NCI-H146 (cell line): ENCODE measurements at regions not wholly inside any gene's neighbourhood (a gene's known extent, or its start where the extent isn't known, plus 50 kb on each side); places are given as distances from the start of the nearest gene placed in this dataset.

ENCODE experiments used
- DNase-seq: peaks from one replicate; lab custom pipeline; 2025; lab: John Stamatoyannopoulos, UW

DNA sequence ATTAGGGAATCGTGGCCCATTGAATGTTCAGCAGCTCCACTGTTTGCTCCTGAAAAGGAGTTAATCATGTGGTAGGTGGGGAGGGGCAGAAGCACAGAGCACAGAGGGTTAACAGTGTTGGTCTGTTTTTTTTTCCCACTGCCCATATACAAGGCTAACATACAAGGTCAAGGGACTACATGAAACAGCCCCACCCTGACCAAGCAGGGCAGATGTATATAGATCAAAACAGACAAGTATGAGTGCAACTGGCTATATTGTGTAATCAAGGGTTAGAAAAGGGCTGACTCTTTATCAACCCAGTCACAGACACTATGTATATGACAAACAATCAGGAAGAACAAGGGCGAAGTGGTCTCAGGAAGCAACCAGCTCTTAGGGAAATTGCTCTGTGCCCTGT, 186.6 kb upstream of the CDH11 start:
- DNase-seq = no peak

DNA sequence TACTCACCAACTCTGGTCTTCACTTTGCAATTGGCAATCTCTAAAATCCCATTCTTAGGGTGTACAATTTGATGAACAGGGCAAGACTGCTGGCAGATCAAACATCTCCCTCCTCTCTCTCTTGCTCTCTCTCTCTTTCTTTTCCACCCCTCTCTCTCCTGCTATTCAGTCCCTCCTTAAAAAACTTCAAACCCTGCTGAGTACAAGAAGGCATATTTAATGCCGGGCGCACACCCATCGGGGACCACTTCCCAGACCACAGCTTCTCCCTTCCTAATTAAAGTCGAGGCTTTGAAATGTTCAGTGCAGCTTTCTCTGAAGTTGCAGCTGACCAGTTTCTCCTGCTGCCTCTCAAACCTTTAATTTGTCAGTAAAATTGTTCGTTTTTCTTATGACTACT, 185.4 kb upstream of the CDH11 start:
- DNase-seq = no peak

DNA sequence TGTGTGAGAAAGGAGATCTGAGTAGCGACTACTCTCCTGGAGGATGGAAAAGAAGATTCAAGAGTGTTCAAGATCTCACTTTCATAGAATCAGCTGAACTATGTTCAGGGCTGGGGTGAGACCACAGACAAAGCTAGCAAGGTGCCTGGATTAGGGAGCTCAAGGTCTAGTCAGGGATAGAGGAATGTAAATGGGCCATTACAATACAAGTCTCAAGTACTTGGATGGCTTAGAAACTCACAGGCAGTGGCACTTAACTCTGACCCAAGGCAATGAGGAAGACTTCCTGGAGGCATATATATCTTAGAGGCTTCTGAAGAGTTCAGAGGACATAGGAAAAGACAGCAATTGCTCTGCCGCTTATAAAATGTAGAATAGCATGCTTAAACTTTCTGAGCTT, 184.9 kb upstream of the CDH11 start:
- no peak for DNase-seq

DNA sequence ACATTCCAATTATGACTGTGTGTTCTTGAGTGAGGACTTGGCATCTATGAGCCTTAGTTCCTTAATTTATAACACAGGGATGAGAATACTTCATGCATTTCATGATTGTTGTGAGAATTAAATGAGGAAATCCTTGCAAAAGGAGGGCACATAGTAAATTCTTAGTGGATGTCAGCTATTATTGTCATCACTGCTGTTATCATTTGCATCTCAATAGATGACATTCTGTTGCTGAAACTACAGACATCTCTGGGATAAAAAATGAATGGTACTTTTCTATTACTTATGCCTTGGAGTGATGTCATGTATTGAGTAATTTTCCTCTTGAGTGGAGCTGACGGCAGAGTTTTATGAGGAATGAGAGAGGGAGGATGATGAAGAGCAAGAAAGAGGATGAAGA, 184.4 kb upstream of the CDH11 start:
- no peak for DNase-seq

DNA sequence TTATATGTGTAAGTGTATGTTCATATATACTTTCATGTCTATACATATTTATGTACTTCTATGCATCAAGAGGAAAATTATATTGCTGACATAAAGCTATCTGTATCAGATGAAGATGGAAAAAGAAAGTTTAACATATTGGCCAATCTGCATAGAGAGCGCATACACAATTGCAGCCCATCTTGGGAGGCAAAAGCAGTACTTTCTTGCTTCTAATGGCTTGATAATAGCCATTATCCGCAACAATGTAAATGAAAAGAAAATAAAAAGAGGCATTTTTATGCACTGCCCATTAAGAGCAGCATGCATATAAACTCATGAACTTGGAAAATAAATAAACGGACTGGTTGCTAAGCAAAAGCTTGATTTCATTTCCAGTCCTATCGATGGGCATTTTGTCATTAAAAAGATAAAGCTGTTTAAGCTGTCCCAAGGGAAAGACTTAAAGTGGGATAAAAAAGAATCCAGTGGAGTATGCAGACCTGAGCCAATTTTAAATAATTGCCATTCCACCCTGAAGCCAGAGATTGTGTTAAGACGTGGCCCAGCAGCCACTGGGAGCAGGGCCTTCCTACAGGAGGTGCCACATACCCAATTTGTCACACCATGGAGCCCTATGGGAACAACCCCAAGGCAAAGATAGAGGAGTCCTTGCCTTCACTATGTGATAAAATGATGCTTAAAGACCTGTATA, 183.6 kb upstream of the CDH11 start:
- DNase-seq = no peak

DNA sequence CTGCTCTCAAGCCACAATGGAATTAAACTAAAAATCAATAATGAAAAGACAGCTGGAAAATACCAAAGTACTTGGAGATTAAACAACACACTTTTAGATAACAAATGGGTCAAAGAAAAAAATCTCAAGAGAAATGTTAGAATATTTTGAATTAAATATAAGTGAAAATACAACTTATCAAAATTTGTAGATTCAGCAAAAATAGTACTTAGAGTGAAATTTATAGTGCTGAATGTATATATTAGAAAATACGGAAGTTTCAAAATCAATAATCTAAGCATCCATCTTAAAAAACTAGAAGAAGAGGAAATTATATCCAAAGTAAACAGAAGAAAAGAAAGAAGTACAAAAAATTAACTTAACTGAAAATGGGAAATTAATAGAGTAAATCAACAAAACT, 179.2 kb upstream of the CDH11 start:
- no peak for DNase-seq

DNA sequence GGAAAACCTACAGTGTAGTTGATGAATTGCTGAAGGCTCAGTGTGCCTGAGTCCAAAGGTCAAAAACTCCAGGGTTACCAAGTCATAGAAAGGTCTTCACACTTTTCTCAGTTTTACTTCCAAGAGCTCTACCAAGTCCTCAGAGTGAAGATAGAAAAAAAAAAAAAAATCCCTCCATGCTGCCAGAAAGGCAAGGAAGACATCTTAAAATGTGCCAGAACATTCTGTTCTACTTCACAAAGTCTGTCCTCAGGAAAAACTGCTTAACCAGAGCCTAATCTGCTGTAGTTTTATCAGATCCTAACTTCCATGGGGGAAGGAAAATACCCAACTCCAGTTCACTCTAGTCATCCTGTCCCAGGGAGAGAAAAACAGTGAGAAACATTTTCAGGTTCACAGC, 175.6 kb upstream of the CDH11 start:
- DNase-seq = no peak

DNA sequence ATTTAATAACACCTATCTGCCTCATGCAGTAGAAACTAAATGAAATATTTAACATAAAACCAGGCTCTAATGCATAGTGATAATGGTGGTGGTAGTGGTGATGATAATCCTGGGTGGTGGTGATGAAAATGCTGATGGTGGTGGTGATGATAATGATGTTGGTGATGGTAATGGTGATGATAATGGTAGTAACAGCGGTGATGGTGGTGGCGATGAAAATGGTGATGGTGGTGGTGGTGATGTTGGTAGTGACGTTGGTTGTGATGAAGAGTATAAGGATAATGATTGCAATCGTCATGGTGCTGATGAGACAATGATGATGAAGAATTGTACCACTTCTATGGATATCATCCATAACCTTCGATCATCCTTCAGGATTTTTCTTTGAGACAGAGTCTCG, 173.7 kb upstream of the CDH11 start:
- no peak for DNase-seq

DNA sequence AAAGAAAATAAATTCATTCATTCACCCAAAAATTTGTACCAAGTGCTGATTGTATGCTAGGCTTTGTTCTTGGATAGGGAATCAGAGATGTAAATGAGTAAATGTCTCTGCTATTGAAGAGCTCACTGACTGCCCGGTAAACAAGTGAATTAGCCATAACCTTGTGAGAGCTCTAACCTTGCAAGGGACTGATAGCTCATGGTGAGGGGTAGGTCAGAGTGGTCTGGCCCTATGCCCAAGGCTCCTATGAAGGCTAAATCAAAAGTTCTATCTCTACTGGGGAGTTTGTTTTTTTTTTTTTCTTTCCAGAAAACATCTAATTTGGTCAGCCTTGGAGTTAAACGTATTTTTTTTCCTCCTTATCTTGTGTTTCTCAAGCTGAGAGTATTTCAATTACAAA, 172.8 kb upstream of the CDH11 start:
- no peak for DNase-seq

DNA sequence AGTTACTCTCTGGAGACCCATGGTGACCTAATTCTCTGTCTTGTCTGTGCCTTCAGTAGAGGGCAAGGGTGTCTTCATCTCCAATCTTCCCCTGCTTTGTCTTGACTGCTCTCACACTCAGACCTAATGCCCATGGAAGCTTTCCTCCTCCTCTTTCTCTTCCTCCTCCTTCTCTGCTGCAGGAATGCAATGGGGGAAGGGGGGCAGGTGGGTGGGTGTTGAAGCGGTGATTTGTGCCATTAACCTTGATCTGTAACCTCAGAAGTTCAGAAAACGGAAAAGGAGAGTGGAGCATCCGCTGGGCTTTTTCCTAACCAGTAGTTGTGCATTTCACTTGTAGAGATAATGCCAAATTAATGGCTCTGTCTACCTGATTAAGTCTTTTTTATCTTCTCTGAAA, 172.3 kb upstream of the CDH11 start:
- DNase-seq = no peak

DNA sequence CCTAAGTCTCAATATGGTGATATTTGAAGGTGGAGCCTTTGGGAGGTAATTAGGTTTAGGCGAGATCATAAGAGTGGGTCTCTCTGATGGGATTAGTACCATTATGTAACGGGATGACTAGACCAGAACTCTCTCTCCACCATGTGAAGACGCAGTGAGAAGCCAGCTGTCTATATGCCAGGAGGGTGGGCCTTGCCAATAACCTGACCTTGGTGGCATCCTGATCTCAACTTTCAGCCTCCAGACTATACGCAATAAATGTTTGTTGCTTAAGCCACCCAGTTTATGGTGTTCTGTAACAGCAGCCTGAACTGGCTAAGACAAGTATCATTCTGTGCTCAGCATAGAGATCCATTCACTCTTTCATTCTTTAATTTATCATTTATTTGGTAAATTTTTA, 167.2 kb upstream of the CDH11 start:
- no peak for DNase-seq

DNA sequence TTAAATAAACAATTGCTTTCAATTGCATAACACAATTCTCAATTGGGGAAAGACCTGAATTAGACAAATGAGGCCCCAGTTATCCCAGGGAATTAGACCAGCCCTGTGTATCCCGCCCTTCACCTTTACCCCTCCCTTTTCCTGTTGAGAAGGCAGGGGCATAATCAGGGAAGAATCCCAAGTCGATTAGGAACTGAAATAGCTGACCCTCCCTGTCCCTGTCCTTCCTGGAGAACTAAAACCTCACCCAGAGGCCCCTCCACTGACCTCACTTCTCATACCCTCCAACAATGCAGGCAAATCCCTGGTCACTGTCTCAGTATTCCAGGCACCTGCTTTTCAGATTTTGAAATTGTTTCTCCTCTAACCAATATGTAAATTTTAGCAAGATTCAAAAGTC, 165.4 kb upstream of the CDH11 start:
- DNase-seq = no peak

DNA sequence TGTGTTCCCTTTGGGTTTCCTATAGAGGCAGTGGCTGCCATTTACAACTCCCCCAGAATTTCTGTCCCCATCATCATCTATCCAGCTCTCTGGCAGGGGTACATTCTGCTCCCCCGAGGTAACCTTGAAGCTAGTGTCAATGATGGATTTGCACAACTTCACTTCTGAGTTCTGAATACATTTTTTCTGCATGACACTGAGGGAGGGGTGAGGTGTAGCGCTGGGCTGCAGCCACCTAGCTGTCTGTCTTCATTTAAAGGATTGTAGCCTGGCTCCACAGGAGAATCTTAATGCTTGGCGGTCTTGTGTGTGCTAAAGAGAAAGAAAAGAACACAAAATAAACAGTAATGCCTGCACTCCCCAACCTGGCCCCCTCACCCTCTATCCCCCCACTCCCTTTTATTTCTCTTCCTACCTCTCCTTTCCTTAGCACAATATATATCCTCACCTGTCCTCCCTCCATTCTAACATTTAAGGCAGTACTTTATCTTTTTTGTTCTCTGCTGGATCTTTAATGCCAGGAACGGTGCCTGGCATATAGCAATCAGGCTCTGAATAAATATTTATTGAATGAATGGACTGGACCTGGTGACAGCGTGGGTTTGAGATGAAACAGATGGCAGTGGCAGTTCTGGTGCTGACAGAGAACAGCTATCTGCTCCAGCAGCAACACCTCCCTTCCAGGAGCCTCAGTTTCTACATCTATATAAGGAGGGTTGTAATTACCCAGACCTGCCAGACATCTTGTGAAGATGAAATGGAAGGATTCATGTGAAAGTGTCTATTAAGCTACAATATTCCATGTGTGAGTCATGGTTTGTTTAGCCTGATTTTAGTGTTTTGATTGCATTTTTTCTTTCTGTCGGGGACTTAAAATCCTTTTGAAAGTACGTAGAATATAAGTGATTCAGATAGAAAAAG, 163.5 kb upstream of the CDH11 start:
- DNase-seq = no peak

DNA sequence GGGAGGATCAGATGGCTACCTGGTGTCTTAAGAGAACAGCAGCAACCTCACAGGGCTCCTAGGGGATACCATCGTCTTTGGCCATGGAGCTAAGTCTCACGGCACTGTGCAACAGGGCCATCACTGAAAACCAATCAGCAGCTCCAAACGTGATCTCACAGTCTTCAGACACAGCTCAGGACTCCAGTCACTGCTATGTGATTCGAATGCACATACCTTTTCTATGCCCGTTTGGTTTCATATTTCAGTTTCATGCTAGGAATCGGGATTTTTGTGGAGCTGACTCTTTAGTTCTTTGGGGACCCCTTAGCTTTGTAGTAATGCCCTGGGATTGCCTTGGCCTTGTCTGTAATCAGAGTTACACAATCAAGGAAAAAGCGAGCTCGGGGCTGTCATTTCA, 162.8 kb upstream of the CDH11 start:
- no peak for DNase-seq

DNA sequence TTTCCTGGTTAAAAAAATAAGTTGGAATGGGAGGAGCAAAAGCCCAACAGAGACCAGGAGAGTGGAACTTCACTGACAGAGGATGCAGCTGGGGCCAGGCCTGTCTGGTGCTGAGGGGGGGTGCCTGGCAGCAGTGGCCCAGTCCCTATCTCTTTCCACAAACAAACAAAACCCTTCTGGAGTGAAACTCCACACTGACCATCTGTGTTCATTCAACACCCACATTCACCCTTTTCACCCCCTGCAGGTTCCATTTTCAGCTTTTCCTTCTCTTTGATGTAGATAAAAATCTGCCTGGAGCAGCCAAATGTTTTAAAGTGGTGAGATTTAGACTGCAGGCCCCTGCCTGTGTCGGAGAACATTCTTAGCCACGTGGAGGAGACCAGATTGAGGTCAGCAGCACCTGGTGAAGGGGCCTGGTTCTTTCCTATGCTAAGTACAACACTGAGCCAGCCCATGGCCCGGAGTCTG, 161.4 kb upstream of the CDH11 start:
- DNase-seq = no peak

DNA sequence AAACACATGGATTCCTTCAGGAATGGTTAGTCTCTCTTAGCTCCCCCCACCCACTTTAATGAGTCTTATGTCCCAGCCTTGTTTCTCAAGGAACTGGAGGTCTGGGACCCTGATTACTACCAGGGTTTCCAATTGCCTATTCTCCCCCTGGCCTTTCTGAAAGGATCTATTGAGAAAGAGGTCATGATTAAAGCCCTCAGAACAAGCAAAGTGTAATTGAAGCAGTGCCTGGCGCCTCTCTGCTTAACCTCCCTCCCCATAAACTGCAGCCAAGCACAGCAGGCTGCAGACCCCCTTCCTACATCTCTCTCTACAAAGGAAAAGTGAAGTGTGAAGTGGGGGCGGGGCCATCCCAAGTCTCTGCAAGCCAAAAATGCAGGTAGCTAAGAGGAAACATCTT, 159.7 kb upstream of the CDH11 start:
- DNase-seq = no peak

DNA sequence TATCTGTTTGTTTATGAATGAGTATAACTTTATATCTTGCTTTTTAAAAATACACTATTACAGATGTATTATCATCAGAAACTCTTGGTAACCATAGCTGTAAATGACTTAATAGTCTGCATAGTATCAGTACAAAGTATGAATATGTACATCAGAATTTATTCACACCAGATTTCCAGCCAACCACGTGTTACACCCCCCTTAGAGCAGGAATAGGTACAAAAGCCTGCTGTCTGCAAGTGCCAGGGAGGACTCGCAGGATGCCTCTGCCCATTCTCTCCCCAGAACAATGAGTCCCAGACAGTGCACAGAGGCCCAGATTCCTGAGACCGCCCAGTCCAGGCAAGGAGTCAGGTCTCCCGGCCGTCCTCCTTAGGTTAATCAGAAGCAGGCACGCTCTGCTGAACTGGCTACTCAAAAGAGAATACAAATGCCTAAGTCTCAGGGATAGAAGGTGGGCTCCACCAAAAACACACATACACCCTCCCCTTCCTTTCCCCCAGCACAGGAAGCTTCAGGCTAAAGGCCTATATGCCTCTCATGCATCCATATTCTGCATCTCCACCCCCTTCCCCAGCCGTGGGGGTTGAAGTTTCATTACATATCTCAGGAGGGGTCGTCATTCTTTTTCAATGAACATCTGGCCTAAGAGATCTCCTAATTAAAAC, 159.1 kb upstream of the CDH11 start:
- no peak for DNase-seq

DNA sequence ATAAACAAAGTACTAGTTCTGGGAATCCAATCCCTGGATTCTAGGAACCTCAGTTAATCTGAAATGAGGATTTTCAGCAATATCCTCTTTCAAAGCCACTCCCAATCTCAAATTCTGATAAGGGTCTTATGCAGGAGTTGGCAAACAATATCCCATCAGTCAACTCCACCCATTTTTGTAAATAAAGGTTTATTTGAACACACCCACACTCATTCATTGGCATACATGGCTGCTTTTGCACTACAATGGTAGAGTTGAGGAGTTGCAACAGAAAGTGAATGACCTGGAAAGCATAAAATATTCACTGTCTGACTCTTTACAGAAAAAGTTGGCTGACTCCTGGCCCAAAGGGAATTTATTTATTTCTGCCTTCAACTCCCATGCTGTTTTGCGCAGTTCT, 157.7 kb upstream of the CDH11 start:
- DNase-seq = no peak

DNA sequence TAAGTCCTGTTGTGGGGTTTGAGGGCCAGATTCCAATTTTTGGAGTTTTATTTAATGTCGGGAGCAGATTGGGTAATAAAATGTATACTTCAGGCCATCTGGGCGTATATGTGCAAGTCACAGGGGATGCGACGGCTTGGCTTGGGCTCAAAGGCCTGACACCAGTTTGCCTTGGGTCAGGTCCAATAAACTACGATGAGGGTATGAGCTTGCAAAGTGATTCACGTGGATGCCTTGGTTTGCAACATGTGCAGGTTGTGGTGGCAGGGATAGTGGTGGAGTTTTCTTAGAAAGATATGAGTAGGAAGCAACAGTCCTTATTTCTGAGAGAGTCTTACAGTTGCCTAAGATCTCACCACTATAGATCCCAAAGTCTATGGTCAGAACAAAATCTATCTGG, 157.0 kb upstream of the CDH11 start:
- DNase-seq = no peak

DNA sequence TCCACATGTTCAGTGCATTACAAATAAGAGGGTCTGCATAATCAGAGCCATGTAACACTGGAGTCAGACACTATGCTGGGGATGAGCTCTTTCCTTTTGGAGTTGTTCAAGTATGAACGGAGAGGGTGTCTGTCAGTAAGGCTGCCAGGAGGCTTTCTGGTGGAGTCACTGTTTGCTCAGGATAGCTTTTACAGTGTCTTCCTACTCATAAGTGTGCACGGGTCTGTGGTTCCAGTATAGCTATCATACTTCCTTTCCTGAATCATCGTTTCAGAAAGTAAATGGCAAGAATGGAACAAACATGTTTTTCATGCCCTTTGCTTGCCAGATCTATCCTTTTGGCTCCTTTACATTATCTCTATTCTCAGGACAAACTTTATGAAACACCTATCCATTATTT, 152.7 kb upstream of the CDH11 start:
- DNase-seq = no peak

DNA sequence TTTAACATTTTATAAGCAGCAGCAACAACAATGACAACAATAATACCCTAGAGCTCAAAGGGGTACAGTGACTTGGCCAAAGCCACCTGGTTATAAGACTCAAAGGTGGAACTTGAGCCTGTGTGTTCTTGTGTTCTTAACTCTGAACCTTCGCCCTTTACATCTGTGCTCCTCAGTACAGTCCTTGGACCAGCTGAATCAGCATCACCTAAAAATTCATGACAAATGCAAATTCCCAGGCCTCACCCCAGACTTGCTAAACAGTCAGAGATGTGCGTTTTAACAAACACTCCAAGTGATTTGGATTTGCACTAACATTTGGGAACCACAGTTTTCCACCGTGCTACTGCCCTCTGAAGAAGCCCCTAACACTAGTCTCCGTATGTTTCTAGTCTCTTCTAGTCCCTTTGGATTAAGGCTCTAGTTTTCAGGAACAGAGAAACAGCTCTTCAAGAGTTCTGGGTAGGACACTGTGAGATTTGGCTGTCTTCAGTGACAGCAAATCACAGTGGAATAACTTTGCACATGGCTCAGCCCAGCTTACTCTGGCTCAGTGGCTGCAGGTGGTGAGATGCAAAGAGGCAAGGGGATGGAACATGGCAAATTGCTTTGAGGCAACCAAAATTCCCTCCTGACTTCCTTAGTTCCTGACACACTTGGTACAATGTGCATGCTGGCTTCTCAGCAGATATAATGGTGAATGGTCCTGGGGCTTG, 151.0 kb upstream of the CDH11 start:
- no peak for DNase-seq

DNA sequence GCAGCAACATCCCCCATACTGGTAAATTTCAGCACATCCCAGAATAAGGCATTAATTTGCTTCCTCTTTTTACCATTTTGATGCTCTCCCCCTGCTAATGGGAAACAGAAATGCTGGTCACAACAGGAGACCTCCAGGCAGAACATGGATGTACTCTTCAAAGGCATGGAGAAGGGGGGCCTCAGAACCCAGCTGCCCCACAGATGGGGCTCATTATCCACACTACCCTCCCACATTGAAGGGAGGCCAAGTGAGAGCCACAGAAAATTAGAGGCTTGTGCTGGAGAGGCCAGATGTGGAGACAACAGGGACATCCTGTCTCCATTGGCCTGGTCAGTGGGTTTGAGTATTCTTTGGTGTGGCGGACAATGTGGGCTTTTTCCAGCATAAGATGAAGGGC, 150.1 kb upstream of the CDH11 start:
- no peak for DNase-seq
